IMR-90 (cell line): ENCODE measurements at regions not wholly inside any gene's neighbourhood (a gene's known extent, or its start where the extent isn't known, plus 50 kb on each side); places are given as distances from the start of the nearest gene placed in this dataset.

Experiments used
- ATAC-seq: fragments of 200-7000 bp; cut with Tn5 transposase; 2 replicates; pipeline ENCODE4 v1.9.1; 2020; ENCODE audit warnings: low read depth, mild to moderate bottlenecking, moderate library complexity
- BruUV-seq: library from RNA; stranded (reverse); fragments of 400-500 nt; replicated peaks from 2 replicates; lab custom pipeline; 2021; lab: Mats Ljungman, UMichigan
- CTCF ChIA-PET: fragments of 300-600 bp; formaldehyde crosslinking; extraction: SDS; loops from one replicate; lab custom pipeline; 2021; ENCODE audit warnings: antibody characterized with exemption; lab: Yijun Ruan, JAX
- POLR2A ChIA-PET: fragments of 300-600 bp; sonication (Branson Sonifier 250); formaldehyde crosslinking; loops from one replicate; lab custom pipeline; 2022; ENCODE audit warnings: antibody characterized with exemption; ENCODE audit not compliant: unreplicated experiment; lab: Charles Lee
- DNase-seq: peaks from one replicate; pipeline ENCODE4 v3.0.0; 2013
- H2AFZ ChIP-seq: replicated peaks from 2 replicates; pipeline ENCODE3; 2013; ENCODE audit warnings: low read length, mild to moderate bottlenecking; ENCODE audit not compliant: poor library complexity
- H2AK5ac ChIP-seq: 2 replicates; pipeline ENCODE4 v1.6.1; 2013; ENCODE audit warnings: low read depth, low read length, inconsistent platforms
- H2AK9ac ChIP-seq: replicated peaks from 2 replicates; pipeline ENCODE3; 2013; ENCODE audit warnings: mild to moderate bottlenecking, low read depth, low read length, moderate library complexity; ENCODE audit not compliant: poor library complexity
- H2BK120ac ChIP-seq: 2 replicates; pipeline ENCODE4 v1.6.1; 2013; ENCODE audit warnings: low read depth, low read length, inconsistent platforms
- H2BK15ac ChIP-seq: 3 replicates; pipeline ENCODE4 v1.6.1; 2013; ENCODE audit warnings: low read depth, low read length, inconsistent platforms
- H2BK20ac ChIP-seq: 2 replicates; pipeline ENCODE4 v1.6.1; 2013; ENCODE audit warnings: low read depth, mild to moderate bottlenecking, inconsistent platforms, low read length, moderate library complexity
- H2BK5ac ChIP-seq: 2 replicates; pipeline ENCODE4 v1.6.1; 2013; ENCODE audit warnings: mild to moderate bottlenecking, low read depth, low read length, inconsistent platforms; ENCODE audit not compliant: poor library complexity, severe bottlenecking
- H3K14ac ChIP-seq: replicated peaks from 2 replicates; pipeline ENCODE4 v1.6.1; 2013; ENCODE audit warnings: low read depth, low read length, inconsistent platforms
- H3K18ac ChIP-seq: 2 replicates; pipeline ENCODE4 v1.6.1; 2013; ENCODE audit warnings: low read depth, low read length, control low read depth
- H3K23ac ChIP-seq: 2 replicates; pipeline ENCODE4 v1.6.1; 2013; ENCODE audit warnings: low read depth, low read length, inconsistent platforms
- H3K27ac ChIP-seq: 2 replicates; pipeline ENCODE4 v1.5.1; 2013; ENCODE audit warnings: mild to moderate bottlenecking, control low read depth, low read length; ENCODE audit not compliant: insufficient read depth
- H3K27me3 ChIP-seq: 2 replicates; pipeline ENCODE4 v1.6.1; 2013; ENCODE audit warnings: low read length; ENCODE audit not compliant: control insufficient read depth, insufficient read depth
- H3K36me3 ChIP-seq: 2 replicates; pipeline ENCODE4 v1.6.1; 2013; ENCODE audit warnings: low read length, mixed read lengths; ENCODE audit not compliant: control insufficient read depth, insufficient read depth
- H3K4ac ChIP-seq: 2 replicates; pipeline ENCODE4 v1.6.1; 2013; ENCODE audit warnings: low read depth, low read length, inconsistent platforms
- H3K4me1 ChIP-seq: 2 replicates; pipeline ENCODE4 v1.6.1; 2013; ENCODE audit warnings: low read length, mixed read lengths; ENCODE audit not compliant: control insufficient read depth, insufficient read depth
- H3K4me2 ChIP-seq: 2 replicates; pipeline ENCODE4 v1.6.1; 2013; ENCODE audit warnings: low read depth, mild to moderate bottlenecking, control low read depth, low read length, moderate library complexity
- H3K4me3 ChIP-seq: 2 replicates; pipeline ENCODE4 v1.5.1; 2013; ENCODE audit warnings: low read depth, mild to moderate bottlenecking, control low read depth, low read length, moderate library complexity; ENCODE audit not compliant: insufficient read depth
- H3K56ac ChIP-seq: 2 replicates; pipeline ENCODE4 v1.6.1; 2013; ENCODE audit warnings: low read length, inconsistent platforms; ENCODE audit not compliant: insufficient read depth; ENCODE audit errors: extremely low read depth
- H3K79me1 ChIP-seq, 2 experiments: 2 replicates each; pipeline ENCODE4 v1.6.1; 2013; ENCODE audit warnings: low read length in 2 of 2, inconsistent platforms in 1 of 2, low read depth in 1 of 2
- H3K9ac ChIP-seq: 2 replicates; pipeline ENCODE4 v1.6.1; 2013; ENCODE audit warnings: low read depth, low read length, control low read depth
- H3K9me1 ChIP-seq: 2 replicates; pipeline ENCODE4 v1.6.1; 2013; ENCODE audit warnings: low read length, inconsistent platforms; ENCODE audit not compliant: insufficient read depth
- H3K9me3 ChIP-seq: 2 replicates; pipeline ENCODE4 v1.6.1; 2013; ENCODE audit warnings: low read length; ENCODE audit not compliant: control insufficient read depth, insufficient read depth
- H4K20me1 ChIP-seq: 2 replicates; pipeline ENCODE4 v1.6.1; 2013; ENCODE audit warnings: low read length, inconsistent platforms; ENCODE audit not compliant: insufficient read depth
- H4K5ac ChIP-seq: 2 replicates; pipeline ENCODE4 v1.6.1; 2013; ENCODE audit warnings: mild to moderate bottlenecking, low read depth, low read length, control low read depth
- H4K8ac ChIP-seq, 2 experiments: 2 replicates each; pipeline ENCODE4 v1.6.1; 2013; ENCODE audit warnings: low read depth in 2 of 2, low read length in 2 of 2, control low read depth in 1 of 2, inconsistent platforms in 1 of 2
- H4K91ac ChIP-seq: 2 replicates; pipeline ENCODE4 v1.6.1; 2013; ENCODE audit warnings: low read depth, low read length, inconsistent platforms; ENCODE audit not compliant: insufficient read depth
- BHLHE40 ChIP-seq: fragments of 150-350 bp; IDR thresholded peaks from 2 replicates; pipeline ENCODE4 v1.6.1; 2016; ENCODE audit warnings: mild to moderate bottlenecking, low read depth, low read length
- CEBPB ChIP-seq: IDR thresholded peaks from 2 replicates; pipeline ENCODE4 v1.6.1; 2012; ENCODE audit warnings: low read depth, low read length, improper control_type of control experiment
- CHD1 ChIP-seq: IDR thresholded peaks from 2 replicates; pipeline ENCODE4 v1.6.1; 2012; ENCODE audit warnings: low read depth, low read length, improper control_type of control experiment
- CTCF ChIP-seq: conservative IDR thresholded peaks from 2 replicates; pipeline ENCODE4 v1.5.1; 2012; ENCODE audit warnings: mild to moderate bottlenecking, low read depth, low read length, improper control_type of control experiment
- ELK1 ChIP-seq: fragments of 150-350 bp; IDR thresholded peaks from 2 replicates; pipeline ENCODE4 v1.6.1; 2016; ENCODE audit warnings: low read depth, mild to moderate bottlenecking, low read length, moderate library complexity, borderline replicate concordance
- FOS ChIP-seq: fragments of 150-350 bp; IDR thresholded peaks from 2 replicates; pipeline ENCODE4 v1.6.1; 2016; ENCODE audit warnings: low read depth, low read length
- MAFK ChIP-seq: IDR thresholded peaks from 2 replicates; pipeline ENCODE4 v1.6.1; 2012; ENCODE audit warnings: low read depth, low read length, improper control_type of control experiment
- MAZ ChIP-seq: IDR thresholded peaks from 2 replicates; pipeline ENCODE4 v1.6.1; 2012; ENCODE audit warnings: low read depth, mild to moderate bottlenecking, low read length, improper control_type of control experiment, moderate library complexity, borderline replicate concordance
- MXI1 ChIP-seq: IDR thresholded peaks from 2 replicates; pipeline ENCODE4 v1.6.1; 2012; ENCODE audit warnings: low read depth, mild to moderate bottlenecking, low read length, moderate library complexity, borderline replicate concordance
- NFE2L2 ChIP-seq: fragments of 150-350 bp; IDR thresholded peaks from 2 replicates; pipeline ENCODE4 v1.6.1; 2016; ENCODE audit warnings: low read depth, mild to moderate bottlenecking, low read length
- RAD21 ChIP-seq: IDR thresholded peaks from 2 replicates; pipeline ENCODE4 v1.6.1; 2012; ENCODE audit warnings: low read length, improper control_type of control experiment
- RFX5 ChIP-seq: IDR thresholded peaks from 2 replicates; pipeline ENCODE4 v1.8.0; 2012; ENCODE audit warnings: low read depth, mild to moderate bottlenecking, low read length, moderate library complexity
- SMC3 ChIP-seq: fragments of 150-350 bp; IDR thresholded peaks from 2 replicates; pipeline ENCODE4 v1.6.1; 2016; ENCODE audit warnings: low read depth, mild to moderate bottlenecking, antibody characterized with exemption, low read length, moderate library complexity
- USF2 ChIP-seq: fragments of 150-350 bp; IDR thresholded peaks from 2 replicates; pipeline ENCODE4 v1.6.1; 2017; ENCODE audit warnings: mild to moderate bottlenecking, antibody characterized with exemption, low read length, low read depth
- WGBS, 2 experiments: methylation state at CpG; one replicate each; pipeline versions ENCODE4 v1.1.5 to v1.1.7; 2013; ENCODE audit warnings: missing lambda C conversion rate in 2 of 2; ENCODE audit not compliant: insufficient read length in 1 of 2; ENCODE audit errors: extremely low coverage in 2 of 2; 5-methylcytosine and 5-hydroxymethylcytosine counted together
- dilution Hi-C: fragments of 300-500 bp; cut with HindIII; formaldehyde crosslinking; loops from one replicate; pipeline ENCODE4 v1.14.3; 2018; ENCODE audit warnings: low sequenced_read_pairs; ENCODE audit not compliant: unreplicated experiment
- in situ Hi-C: fragments of 300-500 bp; cut with MboI; formaldehyde crosslinking; loops from 3 replicates; pipeline ENCODE4 v1.14.3; 2019; ENCODE audit warnings: low sequenced_read_pairs, inconsistent platforms, mixed read lengths
- intact Hi-C: fragments of 100-400 bp; cut with micrococcal nuclease; formaldehyde crosslinking; loops from 2 replicates; pipeline ENCODE4 v1.10.0; 2022

- H3K4me1 ChIP-seq, result no peaks in the 10 kb centered on the region
- no peaks in the 10 kb centered on the region for H4K20me1 ChIP-seq
- H4K5ac ChIP-seq, result no peak overlapping the region
- no peak overlapping the region for H3K9ac ChIP-seq
- no peak overlapping the region for H2BK5ac ChIP-seq
- H3K18ac ChIP-seq, result no peak overlapping the region
- H3K27me3 ChIP-seq, result no peaks in the 10 kb centered on the region
- no peaks in the 10 kb centered on the region for H3K9me1 ChIP-seq
- ChIA-PET POLR2A (no interaction called here), CTCF (no interaction called here)
- H3K56ac ChIP-seq, result no peak overlapping the region
- WGBS, 2 experiments, result no CpG with 5 or more reads among the region's 2 CpGs
- no peak overlapping the region for H3K27ac ChIP-seq
- H3K79me1 ChIP-seq, result no peaks in the 10 kb centered on the region
- no peak overlapping the region for H4K91ac ChIP-seq
- DNase-seq (no peak), ATAC-seq (no peak)
- in situ Hi-C loops, result no loop called here
- no peak overlapping the region for H2BK20ac ChIP-seq
- H4K8ac ChIP-seq, result no peak overlapping the region
- no peak overlapping the region for H3K4ac ChIP-seq
- no peak overlapping the region for H2BK15ac ChIP-seq
- no peaks in the 10 kb centered on the region for H3K36me3 ChIP-seq
- no peak overlapping the region for H3K4me3 ChIP-seq
- no peak for TF ChIP-seq NFE2L2
- TF ChIP-seq BHLHE40, result no peak
- TF ChIP-seq CHD1, result no peak
- TF ChIP-seq USF2, result no peak
- TF ChIP-seq ELK1, result no peak
- TF ChIP-seq RFX5, result no peak
- TF ChIP-seq CTCF, result no peak
- TF ChIP-seq FOS, result no peak
- no peak for TF ChIP-seq MAZ
- no peak for TF ChIP-seq CEBPB
- TF ChIP-seq MAFK, result no peak
- TF ChIP-seq MXI1, result no peak
- TF ChIP-seq RAD21, result no peak
- no peak for TF ChIP-seq SMC3
- intact Hi-C loops, result no loop called here
- H2BK120ac ChIP-seq, result no peak overlapping the region
- H3K4me2 ChIP-seq, result no peak overlapping the region
- BruUV-seq, result no TSS peak
- H3K9me3 ChIP-seq, result no peaks in the 10 kb centered on the region
- no peak overlapping the region for H3K14ac ChIP-seq
- dilution Hi-C loops, result no loop called here
- no peak overlapping the region for H2AK5ac ChIP-seq
- no peak overlapping the region for H2AFZ ChIP-seq
- no peak overlapping the region for H2AK9ac ChIP-seq
- H3K23ac ChIP-seq, result no peak overlapping the region
These were observed 77.5 kb upstream of the SPINK5 start for GRCh38 chr5:147986134-147986757.
